Endothelial cell (in vitro differentiated cells): ENCODE measurements at regions not wholly inside any gene's neighbourhood (a gene's known extent, or its start where the extent isn't known, plus 50 kb on each side); places are given as distances from the start of the nearest gene placed in this dataset.

Experiments used
- DNase-seq: peaks from one replicate; pipeline ENCODE4 v3.0.0; 2021; ENCODE audit warnings: low spot score
- H3K27ac Mint-ChIP-seq: one replicate; pipeline ENCODE4 v1.8.0; 2021; ENCODE audit warnings: mixed read lengths, inconsistent platforms; ENCODE audit not compliant: unreplicated experiment
- H3K27me3 Mint-ChIP-seq: one replicate; pipeline ENCODE4 v1.8.0; 2021; ENCODE audit warnings: mild to moderate bottlenecking, moderate library complexity, mixed read lengths, inconsistent platforms; ENCODE audit not compliant: unreplicated experiment
- H3K36me3 Mint-ChIP-seq: one replicate; pipeline ENCODE4 v1.8.0; 2021; ENCODE audit warnings: mild to moderate bottlenecking, low read depth, mixed read lengths, inconsistent platforms; ENCODE audit not compliant: unreplicated experiment
- H3K4me1 Mint-ChIP-seq: one replicate; pipeline ENCODE4 v1.8.0; 2021; ENCODE audit warnings: mild to moderate bottlenecking, mixed read lengths, inconsistent platforms; ENCODE audit not compliant: unreplicated experiment
- H3K4me3 Mint-ChIP-seq: one replicate; pipeline ENCODE4 v1.8.0; 2021; ENCODE audit warnings: mild to moderate bottlenecking, mixed read lengths, inconsistent platforms; ENCODE audit not compliant: unreplicated experiment
- H3K9me3 Mint-ChIP-seq: one replicate; pipeline ENCODE4 v1.8.0; 2021; ENCODE audit warnings: mixed read lengths, inconsistent platforms; ENCODE audit not compliant: unreplicated experiment
- CTCF ChIP-seq: fragments of 200-600 bp; sonication (generic); IDR thresholded peaks from one replicate; pipeline ENCODE4 v1.5.0; 2021; ENCODE audit warnings: antibody characterized with exemption; ENCODE audit not compliant: unreplicated experiment

- H3K27me3 Mint-ChIP-seq: peaks cover 5% of the 10 kb centered on the region
- no peak overlapping the region for H3K27ac Mint-ChIP-seq
- DNase-seq: no peak
- no peaks in the 10 kb centered on the region for H3K9me3 Mint-ChIP-seq
- H3K36me3 Mint-ChIP-seq: no peaks in the 10 kb centered on the region
- H3K4me1 Mint-ChIP-seq: no peaks in the 10 kb centered on the region
- TF ChIP-seq CTCF: no peak
- H3K4me3 Mint-ChIP-seq: no peak overlapping the region
These were observed 393.7 kb upstream of the ARGLU1 start for GRCh38 chr13:106961651-106962050.

GRCh38 chr13:106961216-106961615 is 393.3 kb upstream of the ARGLU1 start:
- Mint-ChIP-seq H3K9me3 (no peaks in the 10 kb centered on the region), H3K27me3 (peaks cover 5% of the 10 kb centered on the region), H3K4me1 (no peaks in the 10 kb centered on the region), H3K4me3 (no peak overlapping the region), H3K27ac (no peak overlapping the region), H3K36me3 (no peaks in the 10 kb centered on the region)
- TF ChIP-seq CTCF: no peak
- DNase-seq: no peak

GRCh38 chr13:106958621-106959048 is 390.7 kb upstream of the ARGLU1 start:
- Mint-ChIP-seq H3K4me1 (no peaks in the 10 kb centered on the region), H3K9me3 (no peaks in the 10 kb centered on the region), H3K4me3 (no peak overlapping the region), H3K27ac (no peak overlapping the region), H3K36me3 (no peaks in the 10 kb centered on the region), H3K27me3 (peaks cover 5% of the 10 kb centered on the region)
- no peak for DNase-seq
- TF ChIP-seq CTCF: no peak

- H3K27ac Mint-ChIP-seq: no peak overlapping the region
- no peak for TF ChIP-seq CTCF
These were observed 374.6 kb upstream of the ARGLU1 start for GRCh38 chr13:106942563-106942962.

GRCh38 chr13:106941779-106942178 is 373.8 kb upstream of the ARGLU1 start:
- H3K27me3 Mint-ChIP-seq: peaks cover 4% of the 10 kb centered on the region

More at GRCh38 chr13:106942563-106942962, 374.6 kb upstream of the ARGLU1 start:
- H3K36me3 Mint-ChIP-seq: peaks cover 3% of the 10 kb centered on the region
- H3K4me3 Mint-ChIP-seq: no peak overlapping the region
- peaks cover 19% of the 10 kb centered on the region for H3K4me1 Mint-ChIP-seq
- H3K9me3 Mint-ChIP-seq: no peaks in the 10 kb centered on the region
- no peak for DNase-seq
- peaks cover 5% of the 10 kb centered on the region for H3K27me3 Mint-ChIP-seq

More at GRCh38 chr13:106941779-106942178, 373.8 kb upstream of the ARGLU1 start:
- Mint-ChIP-seq H3K36me3 (peaks cover 3% of the 10 kb centered on the region), H3K4me3 (no peak overlapping the region), H3K27ac (no peak overlapping the region), H3K4me1 (peaks cover 19% of the 10 kb centered on the region), H3K9me3 (no peaks in the 10 kb centered on the region)
- DNase-seq: no peak
- TF ChIP-seq CTCF: no peak
